Heart left ventricle (tissue), 16 donors: ENCODE measurements at regions not wholly inside any gene's neighbourhood (a gene's known extent, or its start where the extent isn't known, plus 50 kb on each side); places are given as distances from the start of the nearest gene placed in this dataset.

Experiments
- ATAC-seq, 4 donors: fragments of 200-7000 bp; cut with Tn5 transposase; one replicate each; pipeline ENCODE4 v1.9.1; 2020 to 2022; ENCODE audit warnings: moderate library complexity in 4 of 4, mild to moderate bottlenecking in 3 of 4, moderate number of reproducible peaks in 1 of 4
- DNase-seq, 5 donors: peaks; one replicate each; pipeline ENCODE4 v3.0.0-alpha.2; 2020
- H3K27ac ChIP-seq, 12 donors: fragments of 200-600 bp; sonication (generic) in 4 of 12; one replicate each; pipeline versions ENCODE4 v1.5.0 to v1.8.0; 2016 to 2022; ENCODE audit warnings: mild to moderate bottlenecking in 2 of 12
- H3K27me3 ChIP-seq, 9 donors: fragments of 200-600 bp; sonication (generic) in 2 of 9; one replicate each; pipeline versions ENCODE4 v1.5.1 to v1.8.0; 2016 to 2022; ENCODE audit warnings: mild to moderate bottlenecking in 3 of 9
- H3K36me3 ChIP-seq, 9 donors: fragments of 200-600 bp; sonication (generic) in 2 of 9; one replicate each; pipeline versions ENCODE4 v1.5.0 to v1.8.0; 2018 to 2022; ENCODE audit warnings: mild to moderate bottlenecking in 2 of 9
- H3K4me1 ChIP-seq, 12 donors: fragments of 200-600 bp; sonication (generic) in 4 of 12; one replicate each; pipeline versions ENCODE4 v1.5.0 to v1.8.0; 2016 to 2022; ENCODE audit warnings: mild to moderate bottlenecking in 3 of 12
- H3K4me3 ChIP-seq, 12 donors: fragments of 200-600 bp; sonication (generic) in 4 of 12; one replicate each; pipeline versions ENCODE4 v1.5.0 to v1.8.0; 2017 to 2022; ENCODE audit warnings: mild to moderate bottlenecking in 9 of 12, moderate library complexity in 4 of 12
- H3K9me3 ChIP-seq, 12 donors: fragments of 200-600 bp; sonication (generic) in 4 of 12; one replicate each; pipeline versions ENCODE4 v1.5.0 to v1.8.0; 2016 to 2022; ENCODE audit warnings: mild to moderate bottlenecking in 1 of 12
- POLR2A ChIP-seq, 2 donors: fragments of 450-650 bp; IDR thresholded peaks; one replicate each; pipeline ENCODE4 v1.6.1; 2017; ENCODE audit warnings: antibody characterized with exemption in 2 of 2, mild to moderate bottlenecking in 2 of 2, moderate library complexity in 2 of 2
- WGBS, 4 donors: extraction: QIAGEN DNeasy Blood & Tissue Kit in 2 of 4; methylation state at CpG; one replicate each; pipeline versions ENCODE4 v1.1.5 to v1.1.7; 2013 to 2018; 5-methylcytosine and 5-hydroxymethylcytosine counted together
- intact Hi-C, 10 donors: fragments of 100-400 bp; cut with DNase I; formaldehyde crosslinking; loops; one replicate each; pipeline versions ENCODE4 v1.11.1 to v1.14.2; 2022
- TF ChIP-seq, protein P1 (sequence below), 12 donors: fragments of 200-600 bp; sonication (generic) in 4 of 12; IDR thresholded peaks; one replicate each; pipeline versions ENCODE4 v1.5.0 to v1.8.0; 2018 to 2022; ENCODE audit warnings: antibody characterized with exemption in 12 of 12, mild to moderate bottlenecking in 5 of 12
- donor health status: ischemic (EF 13 %, LVEDD 7.1; RV severe dilation, severe dysfunction).
- donor health status: healthy with polysubstance abuse.
- donor health status: DM: no; HTN: yes; CAD: no.
- donor health status: DM: no; HTN: no; CAD: no.
- donor health status: ischemic (EF 25% LVEDD 6.9; RV normal size, moderate dysfunction).
- donor health status: ischemic (EF 25% LVEDD 5.7; RV mildly dilated, moderate dysfunction).
- donor health status: healthy.
- donor health status: DM: yes; HTN: yes; CAD: no.
- donor health status: ischemic (EF 35%, LVEDD 5.7; RV mildly dilated, moderate dysfunction).
- donor health status: nonischemic (EF 11% LVEDD 7.7; RV severe dilation, severe dysfunction).
- donor health status: DM: yes; HTN: yes; CAD: no.
- donor health status: PGD.
- donor health status: ischemic (EF 29% LVEDD 5.4; RV normal size, mild dysfunction).
- donor health status: nonischemic (EF 23%, LVEDD 6.1; RV moderate dilation, normal function).

DNA sequence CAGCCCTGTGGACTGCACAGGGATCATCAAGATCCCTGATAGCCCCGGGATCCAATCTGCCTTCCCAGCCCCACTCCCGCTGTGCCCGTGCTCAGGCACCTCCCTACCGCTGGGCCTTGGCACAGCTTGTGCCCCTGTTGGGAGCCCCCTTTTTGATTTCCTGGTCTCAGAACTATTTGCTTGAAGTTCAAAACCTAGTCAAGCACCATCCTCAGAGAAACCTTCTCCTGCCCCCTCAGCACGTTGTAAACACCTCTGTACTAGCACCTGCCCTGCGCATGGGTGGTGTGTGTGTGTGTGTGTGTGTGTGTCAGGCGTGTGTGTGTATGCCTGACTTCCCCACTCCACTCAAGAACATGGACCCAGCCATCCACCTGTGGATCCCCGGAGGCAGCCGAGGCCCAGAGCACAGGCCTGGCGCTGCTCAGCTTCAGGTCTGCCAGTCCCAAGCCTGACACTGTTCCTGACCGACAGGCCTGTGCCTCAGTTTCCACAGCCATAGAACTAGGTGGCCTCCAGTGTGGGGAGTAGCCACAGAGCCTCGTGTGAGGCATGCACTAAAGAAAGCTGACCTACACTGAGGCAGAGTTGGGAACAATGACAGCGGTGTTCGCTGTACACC lies 65.5 kb downstream of the ADRA2C start:
- intact Hi-C loops, result no loop called here
- Histone ChIP-seq H3K4me3 (no peak overlapping the region), H3K4me1 (peaks cover 0 to 17% (median 9%) of the 10 kb centered on the region in 12 donors), H3K36me3 (no peaks in the 10 kb centered on the region), H3K27me3 (peaks cover 0 to 33% (median 16%) of the 10 kb centered on the region in 9 donors), H3K9me3 (no peaks in the 10 kb centered on the region), H3K27ac (no peak overlapping the region)
- TF ChIP-seq POLR2A (IDR thresholded peaks at IDR 0.05), result no peak
- TF ChIP-seq, protein P1, sequence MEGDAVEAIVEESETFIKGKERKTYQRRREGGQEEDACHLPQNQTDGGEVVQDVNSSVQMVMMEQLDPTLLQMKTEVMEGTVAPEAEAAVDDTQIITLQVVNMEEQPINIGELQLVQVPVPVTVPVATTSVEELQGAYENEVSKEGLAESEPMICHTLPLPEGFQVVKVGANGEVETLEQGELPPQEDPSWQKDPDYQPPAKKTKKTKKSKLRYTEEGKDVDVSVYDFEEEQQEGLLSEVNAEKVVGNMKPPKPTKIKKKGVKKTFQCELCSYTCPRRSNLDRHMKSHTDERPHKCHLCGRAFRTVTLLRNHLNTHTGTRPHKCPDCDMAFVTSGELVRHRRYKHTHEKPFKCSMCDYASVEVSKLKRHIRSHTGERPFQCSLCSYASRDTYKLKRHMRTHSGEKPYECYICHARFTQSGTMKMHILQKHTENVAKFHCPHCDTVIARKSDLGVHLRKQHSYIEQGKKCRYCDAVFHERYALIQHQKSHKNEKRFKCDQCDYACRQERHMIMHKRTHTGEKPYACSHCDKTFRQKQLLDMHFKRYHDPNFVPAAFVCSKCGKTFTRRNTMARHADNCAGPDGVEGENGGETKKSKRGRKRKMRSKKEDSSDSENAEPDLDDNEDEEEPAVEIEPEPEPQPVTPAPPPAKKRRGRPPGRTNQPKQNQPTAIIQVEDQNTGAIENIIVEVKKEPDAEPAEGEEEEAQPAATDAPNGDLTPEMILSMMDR (IDR thresholded peaks at IDR 0.05), result no peak
- 73 to 81% (median 80%) methylated on average over 13 to 14 of the region's 14 CpGs for WGBS, 4 donors
- ATAC-seq (no peak), DNase-seq (peak in 2 of 5 donors; percentile 18 to 20)

GRCh38 chr4:3832536-3833220 lies 66.5 kb downstream of the ADRA2C start:
- ATAC-seq (no peak), DNase-seq (peak in 2 of 5 donors; percentile 6 to 45)
- peaks cover 0 to 42% (median 19%) of the 10 kb centered on the region in 9 donors for H3K27me3 ChIP-seq
- WGBS, 4 donors, result 72 to 78% (median 74%) methylated on average over 9 to 12 of the region's 12 CpGs
- peaks cover 0 to 2% (median 0%) of the 10 kb centered on the region in 12 donors for H3K9me3 ChIP-seq
- no peak overlapping the region for H3K27ac ChIP-seq
- TF ChIP-seq, protein P1 (IDR thresholded peaks at IDR 0.05), result no peak
- no peak for TF ChIP-seq POLR2A (IDR thresholded peaks at IDR 0.05)
- H3K4me1 ChIP-seq, result peaks cover 0 to 6% (median 3%) of the 10 kb centered on the region in 12 donors
- intact Hi-C loops, result no loop called here
- H3K36me3 ChIP-seq, result no peaks in the 10 kb centered on the region
- no peak overlapping the region for H3K4me3 ChIP-seq

DNA sequence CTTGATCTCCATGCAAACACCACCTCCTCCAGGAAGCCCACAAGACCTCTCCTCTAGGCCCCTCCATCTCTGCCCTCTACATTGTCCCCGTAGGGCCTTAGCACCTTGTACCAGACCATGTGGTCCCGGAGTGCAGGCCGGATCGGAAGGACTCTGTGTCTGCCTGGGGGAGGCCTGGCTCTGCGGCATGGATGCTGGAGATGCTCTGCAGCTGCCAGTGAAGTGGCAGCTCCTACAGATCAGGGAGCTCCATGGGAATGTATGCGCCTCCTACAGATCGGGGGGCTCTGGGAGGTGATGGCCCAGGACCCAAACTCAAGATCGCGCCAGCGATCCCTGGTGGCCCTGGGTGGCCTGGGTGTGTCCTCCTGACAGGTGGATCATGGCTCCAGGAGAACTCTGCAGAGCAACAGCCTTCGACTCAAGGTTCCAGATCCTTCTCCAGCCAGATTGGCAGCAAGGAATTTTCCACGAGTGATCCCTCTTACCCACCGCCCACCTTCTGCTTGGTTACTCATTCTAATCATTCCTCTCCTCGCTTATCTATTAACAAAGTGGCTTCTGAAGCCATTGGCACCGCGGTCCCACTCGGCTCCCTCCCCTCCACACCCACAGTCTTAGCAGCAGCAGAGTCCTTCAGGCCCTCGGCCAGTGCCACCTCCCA lies 67.3 kb downstream of the ADRA2C start:
- Histone ChIP-seq H3K9me3 (peaks cover 0 to 8% (median 0%) of the 10 kb centered on the region in 12 donors), H3K36me3 (no peaks in the 10 kb centered on the region), H3K27me3 (peaks cover 0 to 47% (median 19%) of the 10 kb centered on the region in 9 donors), H3K4me3 (no peak overlapping the region), H3K27ac (no peak overlapping the region), H3K4me1 (no peaks in the 10 kb centered on the region)
- no peak for ATAC-seq
- peak in 1 of 5 donors; percentile 44 for DNase-seq
- TF ChIP-seq, protein P1 (IDR thresholded peaks at IDR 0.05), result no peak
- no peak for TF ChIP-seq POLR2A (IDR thresholded peaks at IDR 0.05)
- 78 to 84% (median 81%) methylated on average over 15 to 18 of the region's 18 CpGs for WGBS, 4 donors
- intact Hi-C loops, result no loop called here

DNA sequence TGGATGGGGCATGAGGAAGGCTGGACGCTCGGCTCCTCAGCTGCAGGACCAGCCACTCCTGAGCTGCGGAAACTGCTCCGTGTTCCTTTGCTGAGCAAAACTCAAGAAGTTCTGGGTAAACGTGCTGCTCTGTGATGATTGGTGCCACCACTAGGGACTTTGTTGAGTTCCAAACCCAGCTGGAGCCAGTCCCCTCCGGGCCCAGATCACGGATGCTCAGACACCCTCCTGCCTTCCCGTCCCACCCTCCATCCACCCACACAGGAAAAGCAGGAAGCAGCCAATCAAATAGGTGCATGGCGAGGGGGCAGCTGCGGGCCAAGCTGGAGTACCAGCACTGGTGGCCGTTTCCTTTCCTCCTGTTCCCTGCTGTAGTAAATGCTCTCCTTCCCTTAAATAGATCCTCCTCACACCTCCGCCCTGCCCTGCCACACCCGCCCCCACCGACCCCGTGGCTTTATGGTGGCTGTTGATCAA lies 68.0 kb downstream of the ADRA2C start:
- DNase-seq (peak in 1 of 5 donors; percentile 27), ATAC-seq (no peak)
- peaks cover 0 to 47% (median 19%) of the 10 kb centered on the region in 9 donors for H3K27me3 ChIP-seq
- peaks cover 0 to 8% (median 0%) of the 10 kb centered on the region in 12 donors for H3K9me3 ChIP-seq
- no peak overlapping the region for H3K27ac ChIP-seq
- H3K4me3 ChIP-seq, result no peak overlapping the region
- WGBS, 4 donors, result 27 to 41% (median 29%) methylated on average over 12 to 15 of the region's 15 CpGs
- no peaks in the 10 kb centered on the region for H3K36me3 ChIP-seq
- H3K4me1 ChIP-seq, result no peaks in the 10 kb centered on the region
- TF ChIP-seq, protein P1 (IDR thresholded peaks at IDR 0.05), result no peak
- no peak for TF ChIP-seq POLR2A (IDR thresholded peaks at IDR 0.05)
- intact Hi-C loops, result no loop called here
